ENCODE measurements at regions not wholly inside any gene's neighbourhood (a gene's known extent, or its start where the extent isn't known, plus 50 kb on each side); places are given as distances from the start of the nearest gene placed in this dataset.
A peak's percentile ranks its signal among the peaks of the same experiment; 100 is the strongest.
"Not testable (repeated sequence)": the region's sequence is repeated elsewhere in the genome, so short reads cannot be mapped to it uniquely, and the experiment has no call there.

- DNase-seq (ENCODE audit: low spot score), result no peak
Measured at GRCh38 chr14:56351861-56352260, 227.7 kb upstream of the TMEM260 start.

GRCh38 chr14:56352999-56353398 lies 226.6 kb upstream of the TMEM260 start:
- no peak for DNase-seq (ENCODE audit: low spot score)

GRCh38 chr14:56357428-56357827 lies 222.2 kb upstream of the TMEM260 start:
- DNase-seq (ENCODE audit: low spot score), result no peak

- no peak for DNase-seq (ENCODE audit: low spot score)
Measured at GRCh38 chr14:56358275-56358674, 221.3 kb upstream of the TMEM260 start.

- DNase-seq (ENCODE audit: low spot score), result no peak
Measured at GRCh38 chr14:56358851-56359614, 220.6 kb upstream of the TMEM260 start.

- not testable (repeated sequence) for DNase-seq (ENCODE audit: low spot score)
Measured at GRCh38 chr14:56365663-56366062, 213.9 kb upstream of the TMEM260 start.

- DNase-seq (ENCODE audit: low spot score), result peak; percentile 62
Measured at GRCh38 chr14:56367416-56367815, 212.2 kb upstream of the TMEM260 start.

- no peak for DNase-seq (ENCODE audit: low spot score)
Measured at GRCh38 chr14:56371737-56372136, 207.9 kb upstream of the TMEM260 start.

- no peak for DNase-seq (ENCODE audit: low spot score)
Measured at GRCh38 chr14:56374421-56374820, 205.2 kb upstream of the TMEM260 start.

- no peak for DNase-seq (ENCODE audit: low spot score)
Measured at GRCh38 chr14:56378046-56378445, 201.6 kb upstream of the TMEM260 start.

- DNase-seq (ENCODE audit: low spot score), result no peak
Measured at GRCh38 chr14:56378475-56378877, 201.1 kb upstream of the TMEM260 start.

GRCh38 chr14:56379956-56380355 lies 199.6 kb upstream of the TMEM260 start:
- no peak for DNase-seq (ENCODE audit: low spot score)

GRCh38 chr14:56386024-56386423 lies 193.6 kb upstream of the TMEM260 start:
- no peak for DNase-seq (ENCODE audit: low spot score)

GRCh38 chr14:56390859-56391258 lies 188.7 kb upstream of the TMEM260 start:
- no peak for DNase-seq (ENCODE audit: low spot score)

GRCh38 chr14:56394826-56395530 lies 184.6 kb upstream of the TMEM260 start:
- no peak for DNase-seq (ENCODE audit: low spot score)

- no peak for DNase-seq (ENCODE audit: low spot score)
Measured at GRCh38 chr14:56400109-56400825, 179.3 kb upstream of the TMEM260 start.

GRCh38 chr14:56412468-56413434 lies 166.8 kb upstream of the TMEM260 start:
- no peak for DNase-seq (ENCODE audit: low spot score)

- DNase-seq (ENCODE audit: low spot score), result no peak
Measured at GRCh38 chr14:56413721-56414120, 165.9 kb upstream of the TMEM260 start.

- no peak for DNase-seq (ENCODE audit: low spot score)
Measured at GRCh38 chr14:56414236-56414635, 165.4 kb upstream of the TMEM260 start.

GRCh38 chr14:56416213-56416612 lies 163.4 kb upstream of the TMEM260 start:
- no peak for DNase-seq (ENCODE audit: low spot score)

GRCh38 chr14:56417173-56417572 lies 162.4 kb upstream of the TMEM260 start:
- no peak for DNase-seq (ENCODE audit: low spot score)

- DNase-seq (ENCODE audit: low spot score), result no peak
Measured at GRCh38 chr14:56419750-56420149, 159.8 kb upstream of the TMEM260 start.
